GM12891 (cell line): ENCODE measurements at regions not wholly inside any gene's neighbourhood (a gene's known extent, or its start where the extent isn't known, plus 50 kb on each side); places are given as distances from the start of the nearest gene placed in this dataset.

ENCODE experiments used
- DNase-seq: peaks from one replicate; pipeline ENCODE4 v3.0.0; 2011; ENCODE audit warnings: low spot score; ENCODE audit not compliant: insufficient read length
- FAIRE-seq: peaks from 2 replicates; lab custom pipeline; 2011; peaks lifted over from hg19 to GRCh38; lab: Jason Lieb, UNC
- PAX5 ChIP-seq: IDR thresholded peaks from 2 replicates; pipeline ENCODE4 v1.6.1; 2011; ENCODE audit warnings: low read length, moderate library complexity, mild to moderate bottlenecking; ENCODE audit not compliant: insufficient read depth, severe bottlenecking
- POLR2A ChIP-seq: IDR thresholded peaks from 2 replicates; pipeline ENCODE4 v1.6.1; 2011; ENCODE audit warnings: low read depth, low read length, control low read depth
- POLR2AphosphoS5 ChIP-seq: IDR thresholded peaks from 2 replicates; pipeline ENCODE4 v1.6.1; 2011; ENCODE audit warnings: low read depth, low read length, control low read depth
- POU2F2 ChIP-seq: IDR thresholded peaks from 2 replicates; pipeline ENCODE4 v1.6.1; 2011; ENCODE audit warnings: low read depth, mild to moderate bottlenecking, control low read depth, low read length, moderate library complexity
- SPI1 ChIP-seq: IDR thresholded peaks from 2 replicates; pipeline ENCODE4 v1.6.1; 2011; ENCODE audit warnings: low read depth, low read length, control low read depth
- TAF1 ChIP-seq: IDR thresholded peaks from 2 replicates; pipeline ENCODE4 v1.6.1; 2011; ENCODE audit warnings: low read depth, low read length, control low read depth

GRCh38 chr9:10674586-10674985 is 61.8 kb upstream of the PTPRD start:
- TF ChIP-seq POLR2A (no peak), PAX5 (no peak), POLR2AphosphoS5 (no peak), POU2F2 (no peak), SPI1 (no peak), TAF1 (no peak)
- DNase-seq (no peak), FAIRE-seq (no peak)

GRCh38 chr9:10678010-10678409 is 65.2 kb upstream of the PTPRD start:
- no peak for DNase-seq
- TF ChIP-seq POLR2AphosphoS5 (no peak), SPI1 (no peak), POLR2A (no peak), PAX5 (no peak)

GRCh38 chr9:10678790-10679189 is 66.0 kb upstream of the PTPRD start:
- DNase-seq = no peak
- FAIRE-seq = no peak
- no peak for TF ChIP-seq PAX5
- TF ChIP-seq POU2F2 = no peak
- TF ChIP-seq POLR2A = no peak
- TF ChIP-seq POLR2AphosphoS5 = no peak
- TF ChIP-seq SPI1 = no peak
- no peak for TF ChIP-seq TAF1

More at GRCh38 chr9:10678010-10678409, 65.2 kb upstream of the PTPRD start:
- no peak for FAIRE-seq

GRCh38 chr9:10686943-10687342 is 74.1 kb upstream of the PTPRD start:
- TF ChIP-seq SPI1 = no peak
- TF ChIP-seq POLR2A = no peak
- TF ChIP-seq PAX5 = no peak
- TF ChIP-seq TAF1 = no peak
- TF ChIP-seq POLR2AphosphoS5 = no peak
- TF ChIP-seq POU2F2 = no peak
- no peak for DNase-seq
- no peak for FAIRE-seq

- TF ChIP-seq PAX5 (no peak), SPI1 (no peak), POLR2A (no peak), POU2F2 (no peak), POLR2AphosphoS5 (no peak), TAF1 (no peak)
- no peak for FAIRE-seq
- no peak for DNase-seq
Measured at GRCh38 chr9:10690546-10690945, 77.7 kb upstream of the PTPRD start.

- DNase-seq (no peak), FAIRE-seq (no peak)
- TF ChIP-seq POLR2AphosphoS5 (no peak), SPI1 (no peak), POU2F2 (no peak), TAF1 (no peak), PAX5 (no peak), POLR2A (no peak)
Measured at GRCh38 chr9:10697044-10697443, 84.2 kb upstream of the PTPRD start.

GRCh38 chr9:10700291-10700690 is 87.5 kb upstream of the PTPRD start:
- TF ChIP-seq PAX5 (no peak), POLR2A (no peak)
- no peak for FAIRE-seq
- DNase-seq = no peak

- FAIRE-seq (no peak), DNase-seq (no peak)
- no peak for TF ChIP-seq TAF1
Measured at GRCh38 chr9:10700915-10701314, 88.1 kb upstream of the PTPRD start.

- TF ChIP-seq POLR2A (no peak), POLR2AphosphoS5 (no peak), POU2F2 (no peak), TAF1 (no peak), PAX5 (no peak), SPI1 (no peak)
- DNase-seq (no peak), FAIRE-seq (no peak)
Measured at GRCh38 chr9:10701906-10702305, 89.1 kb upstream of the PTPRD start.

GRCh38 chr9:10703139-10703538 is 90.3 kb upstream of the PTPRD start:
- DNase-seq (no peak), FAIRE-seq (no peak)
- TF ChIP-seq POU2F2 (no peak), PAX5 (no peak), POLR2A (no peak), SPI1 (no peak), TAF1 (no peak)

GRCh38 chr9:10704720-10705119 is 91.9 kb upstream of the PTPRD start:
- DNase-seq = no peak
- no peak for FAIRE-seq

More at GRCh38 chr9:10704720-10705119, 91.9 kb upstream of the PTPRD start:
- TF ChIP-seq SPI1 (no peak), TAF1 (no peak), POU2F2 (no peak), POLR2A (no peak), POLR2AphosphoS5 (no peak)
